ENCODE measurements at regions not wholly inside any gene's neighbourhood (a gene's known extent, or its start where the extent isn't known, plus 50 kb on each side); places are given as distances from the start of the nearest gene placed in this dataset.

DNA sequence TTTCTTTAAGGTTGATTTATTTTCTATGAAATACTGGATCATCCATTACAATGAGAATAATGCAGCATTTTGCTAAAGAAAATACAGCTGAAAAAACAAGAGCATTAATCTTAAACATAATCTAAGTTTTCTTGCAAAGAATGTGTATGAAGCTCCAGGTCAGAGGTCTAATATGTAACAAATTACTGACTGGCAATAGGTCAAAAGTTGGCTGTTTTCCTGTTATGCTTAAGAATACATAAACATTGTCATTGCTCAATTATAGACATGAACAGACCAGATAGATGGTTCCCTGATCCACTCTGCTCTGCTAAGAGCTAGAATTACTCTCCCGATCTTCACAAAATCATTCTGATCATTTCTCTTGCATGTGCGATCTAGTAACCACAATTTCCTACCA lies 718.6 kb downstream of the PDHA2 start:
- TF ChIP-seq, protein P1, sequence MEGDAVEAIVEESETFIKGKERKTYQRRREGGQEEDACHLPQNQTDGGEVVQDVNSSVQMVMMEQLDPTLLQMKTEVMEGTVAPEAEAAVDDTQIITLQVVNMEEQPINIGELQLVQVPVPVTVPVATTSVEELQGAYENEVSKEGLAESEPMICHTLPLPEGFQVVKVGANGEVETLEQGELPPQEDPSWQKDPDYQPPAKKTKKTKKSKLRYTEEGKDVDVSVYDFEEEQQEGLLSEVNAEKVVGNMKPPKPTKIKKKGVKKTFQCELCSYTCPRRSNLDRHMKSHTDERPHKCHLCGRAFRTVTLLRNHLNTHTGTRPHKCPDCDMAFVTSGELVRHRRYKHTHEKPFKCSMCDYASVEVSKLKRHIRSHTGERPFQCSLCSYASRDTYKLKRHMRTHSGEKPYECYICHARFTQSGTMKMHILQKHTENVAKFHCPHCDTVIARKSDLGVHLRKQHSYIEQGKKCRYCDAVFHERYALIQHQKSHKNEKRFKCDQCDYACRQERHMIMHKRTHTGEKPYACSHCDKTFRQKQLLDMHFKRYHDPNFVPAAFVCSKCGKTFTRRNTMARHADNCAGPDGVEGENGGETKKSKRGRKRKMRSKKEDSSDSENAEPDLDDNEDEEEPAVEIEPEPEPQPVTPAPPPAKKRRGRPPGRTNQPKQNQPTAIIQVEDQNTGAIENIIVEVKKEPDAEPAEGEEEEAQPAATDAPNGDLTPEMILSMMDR (IDR thresholded peaks at IDR 0.05): no peak
- no peak for TF ChIP-seq POLR2A (IDR thresholded peaks at IDR 0.05)
